ENCODE measurements at regions not wholly inside any gene's neighbourhood (a gene's known extent, or its start where the extent isn't known, plus 50 kb on each side); places are given as distances from the start of the nearest gene placed in this dataset.
A peak's percentile ranks its signal among the peaks of the same experiment; 100 is the strongest.

- FAIRE-seq: no peak
Observed at GRCh38 chr21:16979574-16979973, 533.3 kb upstream of the CXADR start.

- FAIRE-seq: no peak
Observed at GRCh38 chr21:16983420-16983819, 529.4 kb upstream of the CXADR start.

GRCh38 chr21:16992448-16992847 lies 520.4 kb upstream of the CXADR start:
- FAIRE-seq: no peak

DNA sequence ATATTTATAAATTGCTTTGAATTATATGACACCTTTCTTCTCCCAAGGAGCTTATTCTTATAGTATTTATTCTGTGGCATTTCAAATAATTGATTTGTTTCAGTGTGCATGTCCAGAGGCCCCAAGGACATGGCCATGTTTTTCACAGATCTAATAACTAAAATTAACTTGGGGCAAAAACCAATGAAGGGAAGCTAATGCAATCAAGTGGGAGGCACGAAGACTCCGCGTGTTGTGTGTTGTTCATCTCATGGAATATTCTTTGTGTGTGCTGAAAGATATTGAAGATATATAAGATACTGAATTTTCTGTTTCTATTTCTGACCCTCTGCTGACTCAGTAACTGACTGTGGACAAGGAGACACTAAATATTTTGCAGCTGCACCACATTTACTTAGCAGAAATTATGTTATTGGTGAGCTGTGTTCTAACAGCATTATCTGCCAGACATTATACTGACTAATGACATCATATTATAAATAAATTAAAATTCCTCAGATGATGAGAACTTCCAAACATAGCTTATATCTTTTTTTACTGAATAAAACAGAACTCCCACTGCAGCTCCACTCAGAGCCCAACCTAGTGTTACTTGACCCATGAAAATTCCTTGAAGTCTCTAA lies 519.3 kb upstream of the CXADR start:
- no peak for FAIRE-seq

DNA sequence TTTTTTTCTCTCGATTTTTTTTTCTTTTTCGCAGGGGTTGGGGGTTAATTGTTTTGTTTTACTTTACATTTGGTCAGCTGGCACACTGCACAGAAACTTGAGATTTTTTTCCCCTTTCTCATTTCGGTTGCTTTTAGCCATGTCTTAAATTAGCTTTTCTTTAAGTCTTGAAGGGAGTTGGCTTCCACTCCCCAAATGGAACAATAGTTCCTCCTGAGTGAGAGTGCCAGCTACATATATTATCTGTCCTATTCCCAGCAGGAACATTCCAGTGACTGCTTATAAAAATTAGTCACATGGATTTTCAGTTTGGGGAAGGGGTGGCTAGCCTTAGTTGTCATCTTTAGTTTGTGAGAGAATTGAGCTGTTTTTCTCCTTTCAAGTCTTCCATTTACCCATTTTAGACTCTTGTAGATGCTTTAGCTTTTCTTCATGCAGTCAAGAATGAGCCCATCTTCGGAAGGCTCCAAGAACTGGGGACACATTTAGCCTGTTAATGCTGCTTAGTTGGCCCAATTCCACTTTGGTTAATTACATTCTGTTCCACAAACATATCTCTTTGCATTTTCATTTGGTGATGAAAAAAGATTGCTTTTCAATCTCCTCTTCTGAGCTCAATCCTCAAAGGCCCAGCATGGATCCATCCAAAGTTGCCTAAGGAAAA lies 510.1 kb upstream of the CXADR start:
- no peak for FAIRE-seq

DNA sequence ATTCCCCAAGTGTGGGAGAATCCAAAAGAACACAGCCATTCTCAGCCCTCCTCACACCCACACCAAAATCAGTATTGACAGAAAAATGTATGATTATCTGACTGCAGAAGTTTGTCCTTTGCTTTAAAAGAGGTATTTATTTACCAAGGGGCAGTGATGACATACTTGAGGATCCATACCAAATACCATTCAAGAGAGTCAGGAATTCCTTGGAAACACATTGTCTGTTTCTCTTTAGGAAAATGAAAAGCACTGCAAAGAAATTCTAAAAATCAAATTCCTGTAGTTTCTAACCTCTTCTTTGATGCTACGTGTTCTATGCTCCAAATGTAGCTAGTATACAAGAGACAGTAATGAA lies 509.6 kb upstream of the CXADR start:
- no peak for FAIRE-seq

DNA sequence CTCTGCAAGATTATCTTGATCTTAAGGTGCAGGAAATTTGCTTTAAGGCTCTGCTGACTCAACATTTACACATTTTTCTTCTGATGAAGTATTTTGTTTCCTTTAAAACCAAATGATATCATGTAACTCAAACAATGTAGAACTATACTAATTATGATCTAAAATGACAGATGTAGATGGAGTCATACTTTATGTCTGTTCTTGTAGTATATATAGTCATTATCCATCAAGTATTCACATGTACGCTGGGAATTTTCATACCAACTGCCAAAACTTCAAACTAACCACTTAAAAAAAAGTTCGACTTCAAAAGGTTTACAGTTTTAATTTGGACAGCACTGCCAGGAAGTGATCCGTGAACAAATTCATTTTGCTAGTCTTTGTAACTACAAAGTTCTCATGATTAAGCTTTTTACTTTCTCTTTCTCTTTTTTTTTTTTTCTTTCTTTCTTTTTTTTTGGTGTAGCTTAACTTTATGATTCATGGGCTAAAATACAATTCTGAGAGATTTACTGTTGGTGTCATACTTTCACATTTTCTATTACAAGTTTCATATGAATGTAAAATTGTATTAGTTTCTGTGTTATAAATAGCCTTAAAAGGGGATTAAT lies 509.0 kb upstream of the CXADR start:
- no peak for FAIRE-seq

DNA sequence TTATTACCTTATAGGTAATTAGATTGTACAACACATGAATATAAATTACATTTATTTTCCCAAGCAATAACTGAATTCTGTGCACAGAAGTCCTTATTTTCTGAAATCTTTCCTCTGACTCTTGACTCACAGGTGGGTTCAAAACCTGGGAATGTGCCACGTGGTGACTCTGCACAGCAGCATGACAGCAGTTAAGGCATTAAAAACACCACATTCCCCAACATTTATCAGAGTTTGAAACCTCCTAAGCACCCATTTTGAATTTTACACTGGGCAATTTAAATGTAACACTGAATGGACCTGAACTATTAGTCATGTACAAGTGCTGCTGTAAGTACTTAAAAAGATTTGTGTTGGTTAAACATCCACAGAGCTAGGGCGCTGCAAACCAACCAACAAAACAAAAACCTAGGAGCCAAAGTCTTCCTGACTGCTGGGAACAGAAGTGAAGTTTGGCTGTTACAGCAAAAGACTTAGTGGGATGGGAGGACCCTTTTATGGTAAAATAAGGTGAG lies 480.6 kb upstream of the CXADR start:
- no peak for FAIRE-seq

DNA sequence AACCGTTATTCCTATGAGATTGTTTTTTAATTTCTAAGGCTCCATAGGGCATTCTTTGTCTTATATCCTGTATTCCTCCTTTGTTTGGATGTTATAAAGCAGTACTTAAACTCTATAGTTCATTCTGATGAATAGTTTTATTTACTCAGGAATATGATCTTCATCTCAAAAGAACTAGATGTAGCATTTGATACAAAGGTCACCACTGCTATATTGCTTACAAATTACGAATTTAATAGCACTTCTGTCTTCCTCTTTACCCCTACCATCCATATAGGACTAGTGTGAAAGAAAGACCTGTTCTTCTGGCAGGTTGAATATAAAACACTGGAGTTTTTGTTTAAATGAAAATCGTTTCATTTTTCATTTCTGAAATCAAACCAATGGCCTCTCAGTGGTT lies 468.1 kb upstream of the CXADR start:
- FAIRE-seq: no peak

DNA sequence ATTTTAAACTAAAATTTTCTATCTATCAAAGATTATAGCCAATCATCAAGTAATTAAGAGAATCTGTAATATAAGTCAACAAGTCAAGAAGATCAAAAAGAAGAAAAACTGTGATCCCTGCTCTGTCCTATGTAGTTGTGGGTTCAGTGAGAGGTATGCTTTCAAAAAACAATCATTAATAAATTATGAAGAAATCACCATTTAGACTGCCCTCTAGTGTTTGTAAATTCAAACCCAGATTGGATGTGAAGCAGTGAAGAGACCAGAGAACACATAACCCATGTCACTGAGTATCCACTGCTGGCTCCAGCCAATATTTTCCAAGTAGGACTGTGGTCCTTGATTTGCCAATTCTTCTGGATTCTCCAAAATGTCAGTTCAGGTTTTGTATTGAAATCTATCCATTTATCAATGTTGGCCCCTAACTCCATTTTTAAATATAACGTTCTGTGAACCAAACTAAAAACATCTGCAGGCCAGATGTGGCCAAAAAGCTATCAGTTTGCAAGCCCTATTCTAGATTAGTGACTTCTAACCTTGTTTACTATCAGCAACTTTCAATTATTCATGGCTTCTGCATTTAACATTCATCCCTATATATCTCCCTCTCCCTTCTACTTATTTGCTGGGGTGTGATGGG lies 467.5 kb upstream of the CXADR start:
- peak; percentile 97 for FAIRE-seq

- no peak for FAIRE-seq
Observed at GRCh38 chr21:17048974-17049373, 463.9 kb upstream of the CXADR start.

GRCh38 chr21:17050156-17050555 lies 462.7 kb upstream of the CXADR start:
- no peak for FAIRE-seq

DNA sequence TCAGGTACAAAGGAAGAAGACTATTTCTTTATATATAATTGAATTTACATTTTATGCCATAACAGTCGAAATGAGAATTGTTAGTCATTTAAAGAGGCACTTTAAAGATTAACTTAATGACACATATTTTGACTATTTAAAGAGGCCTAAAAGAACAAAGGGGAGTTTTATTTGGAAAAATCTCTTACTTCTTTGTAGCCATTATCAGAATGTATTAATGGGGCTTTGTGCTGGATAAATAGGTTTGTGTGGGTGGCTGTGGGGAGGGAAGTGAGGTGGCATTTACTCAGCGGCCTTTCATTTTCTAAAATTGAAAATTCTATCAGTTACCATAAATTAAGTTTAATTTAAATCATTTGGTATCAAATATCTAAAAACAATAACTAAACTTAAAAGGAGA lies 462.2 kb upstream of the CXADR start:
- no peak for FAIRE-seq

DNA sequence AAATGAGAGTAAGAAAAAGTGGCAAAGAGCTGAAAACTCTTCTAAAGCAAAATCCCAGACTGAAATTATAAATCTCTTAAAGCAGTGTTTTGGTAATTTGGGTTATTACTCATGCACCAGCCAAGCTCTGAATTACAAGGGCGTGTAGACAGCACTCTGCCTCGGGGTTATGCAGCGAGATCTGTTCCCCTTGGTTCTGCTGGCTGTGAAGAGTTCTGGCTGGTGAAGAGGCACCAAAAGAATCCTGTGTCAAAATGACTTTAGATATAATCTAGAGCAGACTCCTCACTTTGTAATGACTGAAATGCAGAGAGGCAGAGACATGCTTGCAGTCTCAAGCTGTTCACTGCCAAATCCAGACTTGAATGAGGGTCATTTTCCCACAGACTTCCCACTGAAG lies 461.8 kb upstream of the CXADR start:
- FAIRE-seq: no peak

GRCh38 chr21:17053321-17053720 lies 459.5 kb upstream of the CXADR start:
- FAIRE-seq: no peak

- FAIRE-seq: no peak
Observed at GRCh38 chr21:17059936-17060335, 452.9 kb upstream of the CXADR start.

DNA sequence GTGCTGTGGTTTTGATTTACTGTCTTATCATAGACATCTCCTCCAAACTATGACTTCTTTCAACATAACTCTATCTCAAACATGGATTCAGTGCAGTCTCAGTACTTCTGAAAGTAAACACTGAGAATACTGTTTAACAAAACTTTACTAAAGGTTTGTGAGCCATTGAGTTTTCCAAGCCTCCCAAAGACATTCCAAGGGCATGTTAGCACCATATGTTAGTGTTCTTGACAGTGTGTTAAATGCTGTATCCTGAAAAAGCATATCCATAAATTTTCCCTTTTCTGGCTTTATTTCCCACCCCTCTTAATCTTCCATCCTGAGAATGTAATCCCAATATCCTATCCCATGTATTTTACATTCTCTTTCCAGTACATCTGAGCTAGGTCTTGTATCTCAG lies 446.8 kb upstream of the CXADR start:
- FAIRE-seq: no peak

DNA sequence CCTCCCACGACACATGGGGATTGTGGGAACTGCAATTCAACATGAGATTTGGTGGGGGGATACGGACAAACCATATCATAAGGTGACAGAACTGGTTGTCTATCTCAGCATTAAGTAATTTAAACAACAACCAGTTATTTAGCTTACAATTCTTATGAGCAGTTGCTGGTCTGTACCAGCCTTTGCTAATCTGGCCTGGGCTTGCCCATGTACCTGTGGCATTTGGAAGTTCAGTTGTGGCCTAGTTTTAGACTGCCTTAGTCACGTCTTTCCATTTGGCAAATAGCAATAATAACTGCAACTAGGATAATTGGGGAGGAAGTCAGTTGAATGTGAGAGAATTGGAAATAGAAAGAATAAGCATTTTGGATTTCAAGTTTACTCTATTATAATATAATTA lies 441.8 kb upstream of the CXADR start:
- no peak for FAIRE-seq

GRCh38 chr21:17081193-17081592 lies 431.6 kb upstream of the CXADR start:
- FAIRE-seq: no peak

GRCh38 chr21:17082843-17083483 lies 429.9 kb upstream of the CXADR start:
- no peak for FAIRE-seq

- no peak for FAIRE-seq
Observed at GRCh38 chr21:17085707-17086106, 427.1 kb upstream of the CXADR start.

DNA sequence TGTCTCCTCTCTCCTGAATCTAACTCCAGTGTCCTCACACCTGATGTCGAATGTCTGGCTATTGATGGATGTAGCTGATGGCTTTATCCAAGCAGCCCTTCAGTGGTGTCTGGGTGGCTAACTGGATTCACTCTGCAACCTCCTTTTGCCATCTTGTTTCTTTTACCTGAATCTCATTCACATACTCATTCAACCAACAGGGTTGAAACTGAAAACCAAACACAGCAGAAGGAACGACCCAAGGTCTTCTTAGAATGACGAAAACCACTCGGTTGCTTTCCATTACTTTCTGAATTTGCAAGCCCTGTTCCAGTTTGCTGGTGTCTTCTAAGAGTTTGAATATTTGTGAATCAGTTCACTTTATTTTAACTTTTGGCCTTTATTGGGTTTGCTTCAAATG lies 424.3 kb upstream of the CXADR start:
- no peak for FAIRE-seq

DNA sequence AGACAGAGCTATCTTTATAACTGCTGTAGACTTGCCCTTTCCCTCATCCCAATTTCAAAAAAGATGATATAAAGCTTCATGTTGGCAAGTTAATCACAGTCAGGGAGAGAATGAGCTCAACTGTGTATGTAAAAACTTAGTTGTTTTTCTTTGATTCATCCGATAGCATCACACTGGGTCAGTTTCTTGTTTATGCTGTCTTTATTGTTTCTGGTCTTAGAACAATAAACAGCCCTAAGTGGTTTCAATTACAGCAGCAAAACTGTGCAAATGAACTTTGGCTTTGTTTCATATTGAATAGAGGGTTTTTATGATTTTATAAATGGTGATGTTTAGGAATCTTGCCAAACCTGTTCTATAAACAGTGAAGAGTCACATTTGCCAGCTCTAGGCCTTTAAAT lies 423.8 kb upstream of the CXADR start:
- FAIRE-seq: no peak

- FAIRE-seq: no peak
Observed at GRCh38 chr21:17101696-17102095, 411.1 kb upstream of the CXADR start.
